Spinal cord (tissue), 9 donors: ENCODE measurements at regions not wholly inside any gene's neighbourhood (a gene's known extent, or its start where the extent isn't known, plus 50 kb on each side); places are given as distances from the start of the nearest gene placed in this dataset.
A peak's percentile ranks its signal among the peaks of the same experiment; 100 is the strongest.
"Not testable (repeated sequence)": the region's sequence is repeated elsewhere in the genome, so short reads cannot be mapped to it uniquely, and the experiment has no call there.

Source experiments
- DNase-seq, 6 donors: peaks; one replicate each; pipeline versions ENCODE4 v3.0.0 to v3.0.0-alpha.2; 2013 to 2015; ENCODE audit warnings: low spot score in 6 of 6, low read depth in 4 of 6
- H3K27ac ChIP-seq: one replicate; pipeline ENCODE4 v1.5.1; 2013; ENCODE audit warnings: low read depth, low read length, control low read depth
- H3K27me3 ChIP-seq: one replicate; pipeline ENCODE4 v1.6.1; 2013; ENCODE audit warnings: low read length; ENCODE audit not compliant: control insufficient read depth, insufficient read depth
- H3K36me3 ChIP-seq: one replicate; pipeline ENCODE4 v1.6.1; 2013; ENCODE audit warnings: low read length; ENCODE audit not compliant: control insufficient read depth, insufficient read depth
- H3K4me1 ChIP-seq: one replicate; pipeline ENCODE4 v1.6.1; 2013; ENCODE audit warnings: low read length; ENCODE audit not compliant: control insufficient read depth, insufficient read depth
- H3K4me3 ChIP-seq: one replicate; pipeline ENCODE4 v1.5.1; 2013; ENCODE audit warnings: low read depth, low read length, control low read depth
- H3K9me3 ChIP-seq: one replicate; pipeline ENCODE4 v1.6.1; 2013; ENCODE audit warnings: low read length; ENCODE audit not compliant: control insufficient read depth, insufficient read depth
- WGBS: methylation state at CpG from one replicate; pipeline ENCODE4 v1.1.5; 2013; ENCODE audit warnings: missing lambda C conversion rate; ENCODE audit not compliant: insufficient coverage; 5-methylcytosine and 5-hydroxymethylcytosine counted together
- donor health status: healthy.

DNA sequence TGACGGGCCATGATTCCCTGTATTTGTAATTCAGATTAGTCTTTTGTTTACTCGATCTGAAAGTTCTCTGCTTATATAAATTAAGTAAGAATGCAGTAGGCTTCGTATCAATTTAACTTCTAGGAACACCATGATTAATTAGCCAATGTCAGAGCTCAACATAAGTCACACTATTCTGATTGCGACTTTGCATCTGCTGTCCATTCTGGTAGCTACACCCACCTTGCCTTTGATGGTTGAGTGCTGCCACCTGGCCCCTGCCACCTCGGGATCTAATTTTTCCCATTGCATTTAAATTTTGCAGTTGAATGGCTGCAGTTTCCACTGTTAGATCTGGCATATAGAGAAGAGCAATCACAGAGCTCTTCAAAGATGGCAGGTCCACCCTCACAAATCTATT is 140.0 kb downstream of the LTN1 start:
- DNase-seq, result no peak
- Histone ChIP-seq H3K27ac (no peak overlapping the region), H3K27me3 (no peaks in the 10 kb centered on the region), H3K4me3 (no peak overlapping the region), H3K9me3 (no peaks in the 10 kb centered on the region), H3K4me1 (no peaks in the 10 kb centered on the region), H3K36me3 (no peaks in the 10 kb centered on the region)
- 90% methylated on average over 1 of the region's 5 CpGs for WGBS

GRCh38 chr21:28851645-28852044 is 141.0 kb downstream of the LTN1 start:
- Histone ChIP-seq H3K36me3 (no peaks in the 10 kb centered on the region), H3K4me1 (no peaks in the 10 kb centered on the region), H3K4me3 (no peak overlapping the region), H3K27ac (no peak overlapping the region), H3K27me3 (no peaks in the 10 kb centered on the region), H3K9me3 (no peaks in the 10 kb centered on the region)
- DNase-seq, result no peak
- no CpG with 5 or more reads among the region's 1 CpG for WGBS

- H3K4me3 ChIP-seq, H3K9me3 ChIP-seq, H3K36me3 ChIP-seq, H3K27ac ChIP-seq, DNase-seq, H3K4me1 ChIP-seq, H3K27me3 ChIP-seq: not testable (repeated sequence)
- WGBS, result 100% methylated on average over 1 of the region's 1 CpG
Observed at GRCh38 chr21:28839237-28839636, 153.4 kb downstream of the LTN1 start.

DNA sequence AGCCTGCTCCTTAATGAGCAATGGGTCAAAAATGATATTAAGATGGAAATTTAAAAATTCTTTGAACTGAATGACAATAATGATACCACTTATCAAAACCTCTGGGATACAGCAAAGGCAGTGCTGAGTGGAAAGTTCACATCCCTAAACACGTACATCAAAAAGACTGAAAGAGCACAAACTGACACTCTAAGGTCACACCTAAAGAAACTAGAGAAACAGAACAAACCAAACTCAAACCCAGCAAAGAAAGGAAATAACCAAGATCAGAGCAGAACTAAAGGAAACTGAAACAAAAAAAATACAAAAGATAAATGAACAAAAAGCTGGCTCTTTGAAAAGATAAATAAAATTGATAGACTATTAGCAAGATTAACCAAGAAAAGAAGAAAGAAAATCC is 155.3 kb downstream of the LTN1 start:
- WGBS, result 100% methylated on average over 1 of the region's 1 CpG
- H3K9me3 ChIP-seq, DNase-seq, H3K4me3 ChIP-seq, H3K36me3 ChIP-seq, H3K4me1 ChIP-seq, H3K27me3 ChIP-seq, H3K27ac ChIP-seq: not testable (repeated sequence)

GRCh38 chr21:28836588-28836987 is 156.1 kb downstream of the LTN1 start:
- DNase-seq, H3K4me1 ChIP-seq, H3K27me3 ChIP-seq, H3K9me3 ChIP-seq, H3K36me3 ChIP-seq, H3K4me3 ChIP-seq, H3K27ac ChIP-seq: not testable (repeated sequence)
- WGBS, result no CpG with 5 or more reads among the region's 1 CpG

- 94% methylated on average over 5 of the region's 6 CpGs for WGBS
- H3K27me3 ChIP-seq, result no peaks in the 10 kb centered on the region
- no peak for DNase-seq
- H3K4me3 ChIP-seq, result no peak overlapping the region
- H3K4me1 ChIP-seq, result no peaks in the 10 kb centered on the region
- no peaks in the 10 kb centered on the region for H3K36me3 ChIP-seq
- H3K9me3 ChIP-seq, result no peaks in the 10 kb centered on the region
- H3K27ac ChIP-seq, result no peak overlapping the region
Observed at GRCh38 chr21:28834335-28835238, 158.1 kb downstream of the LTN1 start.

- H3K27ac ChIP-seq, result no peak overlapping the region
- no peak overlapping the region for H3K4me3 ChIP-seq
- H3K4me1 ChIP-seq, result no peaks in the 10 kb centered on the region
- H3K27me3 ChIP-seq, result no peaks in the 10 kb centered on the region
- 90% methylated on average over 3 of the region's 3 CpGs for WGBS
- DNase-seq, result no peak
- no peaks in the 10 kb centered on the region for H3K9me3 ChIP-seq
- no peaks in the 10 kb centered on the region for H3K36me3 ChIP-seq
Observed at GRCh38 chr21:28833609-28834008, 159.1 kb downstream of the LTN1 start.

- no CpG with 5 or more reads among the region's 1 CpG for WGBS
- no peaks in the 10 kb centered on the region for H3K9me3 ChIP-seq
- H3K4me1 ChIP-seq, result no peaks in the 10 kb centered on the region
- no peaks in the 10 kb centered on the region for H3K27me3 ChIP-seq
- DNase-seq, result no peak
- H3K4me3 ChIP-seq, result no peak overlapping the region
- H3K36me3 ChIP-seq, result no peaks in the 10 kb centered on the region
- no peak overlapping the region for H3K27ac ChIP-seq
Observed at GRCh38 chr21:28833182-28833581, 159.5 kb downstream of the LTN1 start.

- Histone ChIP-seq H3K9me3 (no peaks in the 10 kb centered on the region), H3K27me3 (no peaks in the 10 kb centered on the region), H3K4me1 (no peaks in the 10 kb centered on the region), H3K4me3 (no peak overlapping the region), H3K36me3 (no peaks in the 10 kb centered on the region), H3K27ac (no peak overlapping the region)
- no CpG with 5 or more reads among the region's 3 CpGs for WGBS
- no peak for DNase-seq
Observed at GRCh38 chr21:28832715-28833061, 160.0 kb downstream of the LTN1 start.

GRCh38 chr21:28832013-28832714 is 160.5 kb downstream of the LTN1 start:
- H3K4me3 ChIP-seq, result no peak overlapping the region
- peak in 1 of 6 donors; percentile 3 for DNase-seq
- WGBS, result no CpG with 5 or more reads among the region's 1 CpG
- no peaks in the 10 kb centered on the region for H3K36me3 ChIP-seq
- H3K27ac ChIP-seq, result no peak overlapping the region
- H3K4me1 ChIP-seq, result no peaks in the 10 kb centered on the region
- H3K27me3 ChIP-seq, result no peaks in the 10 kb centered on the region
- H3K9me3 ChIP-seq, result no peaks in the 10 kb centered on the region
